GM12873 (cell line): ENCODE measurements at regions not wholly inside any gene's neighbourhood (a gene's known extent, or its start where the extent isn't known, plus 50 kb on each side); places are given as distances from the start of the nearest gene placed in this dataset.

ENCODE experiments used
- TF ChIP-seq, protein P1 (sequence below): IDR thresholded peaks from 2 replicates; pipeline ENCODE4 v1.5.1; 2012; ENCODE audit warnings: low read depth, mild to moderate bottlenecking, moderate library complexity, low read length, control low read depth; ENCODE audit not compliant: insufficient read depth; ENCODE audit errors: missing control alignments

DNA sequence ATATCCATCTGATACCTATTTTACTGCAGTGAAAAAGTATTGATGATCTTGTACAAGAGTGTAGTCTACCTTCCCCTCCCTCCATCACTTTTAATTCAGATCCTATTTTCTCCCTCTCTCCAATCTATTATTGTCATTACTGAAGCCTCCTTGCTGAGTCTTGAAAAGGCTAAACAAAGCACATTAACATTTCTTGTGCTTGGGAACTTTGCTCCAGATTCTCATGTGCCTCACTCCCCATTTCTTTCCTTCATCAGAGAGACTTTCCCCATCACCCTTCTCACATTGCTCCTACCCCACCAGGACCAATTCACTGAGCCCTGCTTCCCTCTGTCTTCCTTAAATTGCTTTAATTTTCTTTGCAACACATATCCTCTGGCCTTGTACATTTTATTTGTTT, 736.2 kb upstream of the GCFC2 start:
- TF ChIP-seq, protein P1, sequence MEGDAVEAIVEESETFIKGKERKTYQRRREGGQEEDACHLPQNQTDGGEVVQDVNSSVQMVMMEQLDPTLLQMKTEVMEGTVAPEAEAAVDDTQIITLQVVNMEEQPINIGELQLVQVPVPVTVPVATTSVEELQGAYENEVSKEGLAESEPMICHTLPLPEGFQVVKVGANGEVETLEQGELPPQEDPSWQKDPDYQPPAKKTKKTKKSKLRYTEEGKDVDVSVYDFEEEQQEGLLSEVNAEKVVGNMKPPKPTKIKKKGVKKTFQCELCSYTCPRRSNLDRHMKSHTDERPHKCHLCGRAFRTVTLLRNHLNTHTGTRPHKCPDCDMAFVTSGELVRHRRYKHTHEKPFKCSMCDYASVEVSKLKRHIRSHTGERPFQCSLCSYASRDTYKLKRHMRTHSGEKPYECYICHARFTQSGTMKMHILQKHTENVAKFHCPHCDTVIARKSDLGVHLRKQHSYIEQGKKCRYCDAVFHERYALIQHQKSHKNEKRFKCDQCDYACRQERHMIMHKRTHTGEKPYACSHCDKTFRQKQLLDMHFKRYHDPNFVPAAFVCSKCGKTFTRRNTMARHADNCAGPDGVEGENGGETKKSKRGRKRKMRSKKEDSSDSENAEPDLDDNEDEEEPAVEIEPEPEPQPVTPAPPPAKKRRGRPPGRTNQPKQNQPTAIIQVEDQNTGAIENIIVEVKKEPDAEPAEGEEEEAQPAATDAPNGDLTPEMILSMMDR = no peak

DNA sequence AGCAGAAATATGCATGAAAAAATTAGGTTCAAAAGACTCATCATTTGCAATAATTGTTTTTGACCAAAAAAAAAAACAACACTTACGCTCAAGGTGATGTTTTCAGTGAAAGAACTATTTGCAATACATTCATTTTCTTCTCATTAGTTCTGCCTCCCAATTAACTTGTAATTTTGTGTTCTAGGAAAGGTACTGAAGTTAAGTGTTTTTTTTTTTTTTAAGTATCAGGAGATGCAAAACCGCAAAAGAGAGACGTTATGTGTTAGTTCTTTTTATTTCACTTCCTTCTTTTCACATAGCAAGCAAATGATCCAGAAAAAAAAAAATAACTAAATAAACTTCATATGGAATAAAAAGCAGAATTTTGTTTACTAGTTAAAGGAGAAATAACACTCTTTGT, 735.2 kb upstream of the GCFC2 start:
- TF ChIP-seq, protein P1 = no peak

DNA sequence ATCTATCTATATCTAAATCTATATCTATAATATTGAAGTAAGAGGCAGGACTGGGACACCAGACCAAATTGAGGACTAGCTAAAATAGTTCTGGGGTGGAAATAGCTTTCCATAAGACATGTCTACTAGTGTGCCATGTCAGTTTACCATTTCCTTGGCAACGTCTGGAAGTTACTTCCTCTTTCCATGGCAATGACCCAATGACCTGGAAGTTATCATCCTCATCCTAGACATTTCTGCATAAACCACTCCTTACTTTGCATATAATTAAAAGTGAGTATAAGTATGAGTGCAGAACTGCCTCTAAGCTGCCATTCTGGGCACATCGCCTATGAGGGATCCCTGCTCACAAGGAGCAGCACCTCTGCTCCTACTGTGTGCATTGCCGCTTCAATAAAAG, 734.0 kb upstream of the GCFC2 start:
- TF ChIP-seq, protein P1 = no peak

DNA sequence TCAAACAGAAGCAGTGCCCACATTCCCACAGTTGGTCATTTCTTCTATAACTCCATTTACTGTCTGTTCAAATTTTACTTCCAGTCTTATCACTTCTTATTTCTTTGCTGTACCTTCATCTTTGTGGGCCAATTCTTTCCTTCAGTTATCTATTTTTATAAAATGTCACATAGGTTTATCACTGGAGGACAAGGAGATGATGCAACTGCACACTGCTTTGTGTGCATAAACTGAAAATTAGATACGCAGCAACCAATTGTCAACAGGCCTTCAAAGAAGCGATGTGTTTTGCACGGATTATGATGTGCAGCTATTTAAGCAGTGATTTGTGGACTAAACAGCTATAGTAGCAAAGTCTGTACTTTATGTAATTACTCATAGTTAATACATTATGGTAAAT, 726.8 kb upstream of the GCFC2 start:
- TF ChIP-seq, protein P1 = no peak

DNA sequence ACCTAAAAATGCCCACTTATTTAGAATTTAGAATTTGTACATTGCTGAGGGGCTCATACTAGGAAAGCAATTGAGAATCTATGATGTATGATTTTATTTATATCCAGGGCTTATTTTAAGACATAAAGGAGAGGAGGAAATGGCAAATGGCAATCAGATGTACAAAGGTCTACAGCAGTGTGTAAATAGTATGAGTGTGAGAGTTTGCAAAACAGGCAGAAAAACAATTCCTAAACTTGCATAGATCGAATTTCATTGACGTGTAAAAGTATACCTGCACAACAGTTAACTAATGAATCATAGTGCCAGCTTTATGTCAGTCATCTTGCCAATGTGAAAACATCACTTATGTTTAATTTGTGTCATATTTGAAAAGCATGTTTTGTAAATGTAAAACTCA, 718.7 kb upstream of the GCFC2 start:
- TF ChIP-seq, protein P1 = no peak

DNA sequence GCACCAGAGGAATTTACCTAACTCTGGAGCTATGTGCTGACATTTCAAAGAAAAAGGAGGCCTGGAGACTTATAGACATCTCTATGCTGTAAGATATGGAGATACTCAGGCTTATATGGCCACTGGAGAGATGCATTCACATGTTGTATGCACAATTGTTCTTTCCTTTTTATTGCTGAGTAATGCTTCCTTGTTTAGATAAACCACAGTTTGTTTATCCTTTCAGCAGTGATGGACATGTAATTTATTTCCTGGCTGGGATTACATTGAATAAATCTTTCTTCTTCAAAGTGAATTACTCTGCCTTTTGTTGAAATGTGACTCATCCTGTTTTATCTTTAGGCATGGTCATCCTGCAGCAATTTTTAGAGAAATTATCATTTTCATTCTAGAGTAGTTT, 716.7 kb upstream of the GCFC2 start:
- TF ChIP-seq, protein P1 = no peak

DNA sequence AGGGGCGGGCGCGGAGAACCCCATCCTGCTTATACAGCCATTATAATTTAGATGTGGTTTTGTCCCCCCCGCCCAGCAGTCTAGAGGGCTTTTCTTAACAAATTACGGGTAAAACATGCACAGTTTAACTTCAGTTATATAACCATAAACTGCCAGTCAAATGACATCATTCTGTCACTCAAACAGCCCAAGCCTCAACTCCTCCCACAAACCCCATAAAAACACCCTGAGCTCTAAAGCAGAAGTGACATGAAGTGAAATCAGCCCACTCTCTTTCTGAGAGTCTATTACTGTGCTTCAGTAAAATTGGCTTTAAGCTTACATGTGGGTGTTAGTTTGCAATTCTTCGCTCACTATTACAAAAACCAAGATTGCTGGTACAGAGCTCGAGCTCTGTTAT, 705.1 kb upstream of the GCFC2 start:
- TF ChIP-seq, protein P1 = no peak
